H1 (cell line): ENCODE measurements at regions not wholly inside any gene's neighbourhood (a gene's known extent, or its start where the extent isn't known, plus 50 kb on each side); places are given as distances from the start of the nearest gene placed in this dataset.

Experiments
- BCL11A ChIP-seq, 2 experiments: IDR thresholded peaks; one replicate each; pipeline ENCODE4 v1.6.1; 2011; ENCODE audit warnings: low read depth in 2 of 2, low read length in 2 of 2, mild to moderate bottlenecking in 2 of 2
- EP300 ChIP-seq, 2 experiments: IDR thresholded peaks; 1 replicate in 1 of 2; 2 replicates in 1 of 2; pipeline ENCODE4 v1.6.1; 2011 to 2012; ENCODE audit warnings: low read depth in 2 of 2, low read length in 2 of 2, mild to moderate bottlenecking in 2 of 2, borderline replicate concordance in 1 of 2, inconsistent platforms in 1 of 2, moderate library complexity in 1 of 2
- EZH2 ChIP-seq: fragments of 200-600 bp; sonication (generic); IDR thresholded peaks from 2 replicates; pipeline ENCODE4 v1.7.1; 2012; ENCODE audit warnings: low read depth, mild to moderate bottlenecking, moderate library complexity, low read length, inconsistent platforms; ENCODE audit not compliant: severe bottlenecking
- GTF2F1 ChIP-seq: IDR thresholded peaks from 2 replicates; pipeline ENCODE4 v1.6.1; 2012; ENCODE audit warnings: low read depth, low read length, improper control_type of control experiment, borderline replicate concordance
- HDAC2 ChIP-seq, 2 experiments: fragments of 300-600 bp in 1 of 2; sonication (generic) in 1 of 2; IDR thresholded peaks; 2 replicates each; pipeline ENCODE4 v1.6.1; 2011 to 2012; ENCODE audit warnings: low read depth in 2 of 2, low read length in 2 of 2, mild to moderate bottlenecking in 2 of 2, moderate library complexity in 2 of 2, borderline replicate concordance in 1 of 2, inconsistent platforms in 1 of 2
- KDM1A ChIP-seq: fragments of 200-600, 300-600 bp; sonication (generic); IDR thresholded peaks from 2 replicates; pipeline ENCODE4 v1.7.1; 2016; ENCODE audit warnings: mild to moderate bottlenecking, low read length, borderline replicate concordance
- POLR2A ChIP-seq, 2 experiments: IDR thresholded peaks; 1 replicate in 1 of 2; 2 replicates in 1 of 2; pipeline ENCODE4 v1.6.1; 2011; ENCODE audit warnings: low read depth in 2 of 2, low read length in 2 of 2, mild to moderate bottlenecking in 2 of 2; ENCODE audit errors: control extremely low read depth in 1 of 2
- RAD21 ChIP-seq, 2 experiments: IDR thresholded peaks in 1 of 2; conservative IDR thresholded peaks in 1 of 2; 2 replicates each; pipeline ENCODE4 v1.6.1; 2011; ENCODE audit warnings: low read depth in 2 of 2, low read length in 2 of 2, improper control_type of control experiment in 1 of 2, inconsistent platforms in 1 of 2, mild to moderate bottlenecking in 1 of 2, moderate library complexity in 1 of 2
- SRF ChIP-seq: IDR thresholded peaks from 2 replicates; pipeline ENCODE4 v1.6.1; 2011; ENCODE audit warnings: mild to moderate bottlenecking, low read depth, low read length, moderate library complexity
- TCF12 ChIP-seq: IDR thresholded peaks from 2 replicates; pipeline ENCODE4 v1.6.1; 2011; ENCODE audit warnings: low read depth, mild to moderate bottlenecking, low read length
- YY1 ChIP-seq: IDR thresholded peaks from 2 replicates; pipeline ENCODE4 v1.6.1; 2011; ENCODE audit warnings: low read depth, mild to moderate bottlenecking, low read length
- ZNF274 ChIP-seq: IDR thresholded peaks from 2 replicates; pipeline ENCODE4 v1.7.0; 2012; ENCODE audit warnings: low read length, borderline replicate concordance; ENCODE audit errors: extremely low read depth
- TF ChIP-seq, protein P1 (sequence below), 3 experiments: IDR thresholded peaks; 1 replicate in 2 of 3; 2 replicates in 1 of 3; pipeline versions ENCODE4 v1.5.1 to v1.6.1; 2011; ENCODE audit warnings: low read length in 3 of 3, mild to moderate bottlenecking in 3 of 3, inconsistent platforms in 2 of 3, low read depth in 1 of 3, moderate library complexity in 1 of 3; ENCODE audit not compliant: insufficient read depth in 1 of 3; ENCODE audit errors: control extremely low read depth in 1 of 3

DNA sequence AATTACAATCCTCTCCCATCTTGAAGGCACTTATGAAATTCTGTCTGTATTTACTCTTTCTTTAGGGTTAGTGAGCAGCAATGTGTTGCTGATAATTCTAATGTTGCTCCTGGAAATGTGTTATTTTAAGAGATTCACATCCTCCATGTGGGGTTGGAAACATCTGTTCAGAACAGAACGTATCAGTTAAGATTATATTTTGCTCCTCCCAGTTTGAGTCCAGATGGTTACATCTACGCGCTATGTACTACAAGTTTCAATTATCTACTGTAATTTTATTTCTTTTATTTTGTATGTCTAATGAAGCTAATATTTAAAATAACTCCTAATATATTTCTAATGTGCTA lies 250.6 kb upstream of the KLF6 start:
- TF ChIP-seq EP300 (IDR thresholded peaks at IDR 0.05; ENCODE audit: borderline replicate concordance in 1 of 2, low read depth in 2 of 2, low read length in 2 of 2) (no peak), ZNF274 (no peak), RAD21 (IDR thresholded peaks at IDR 0.05 in 1 of 2, conservative IDR thresholded peaks at IDR 0.05 in 1 of 2; ENCODE audit: low read depth in 2 of 2, low read length in 2 of 2) (no peak), BCL11A (IDR thresholded peaks at IDR 0.05; ENCODE audit: low read depth in 2 of 2, low read length in 2 of 2) (no peak), YY1 (no peak), GTF2F1 (no peak), SRF (no peak), POLR2A (IDR thresholded peaks at IDR 0.05; ENCODE audit: control extremely low read depth in 1 of 2, low read depth in 2 of 2, low read length in 2 of 2) (no peak), KDM1A (no peak), HDAC2 (IDR thresholded peaks at IDR 0.05; ENCODE audit: borderline replicate concordance in 1 of 2, low read depth in 2 of 2, low read length in 2 of 2) (no peak), EZH2 (no peak), TCF12 (no peak)
- TF ChIP-seq, protein P1, sequence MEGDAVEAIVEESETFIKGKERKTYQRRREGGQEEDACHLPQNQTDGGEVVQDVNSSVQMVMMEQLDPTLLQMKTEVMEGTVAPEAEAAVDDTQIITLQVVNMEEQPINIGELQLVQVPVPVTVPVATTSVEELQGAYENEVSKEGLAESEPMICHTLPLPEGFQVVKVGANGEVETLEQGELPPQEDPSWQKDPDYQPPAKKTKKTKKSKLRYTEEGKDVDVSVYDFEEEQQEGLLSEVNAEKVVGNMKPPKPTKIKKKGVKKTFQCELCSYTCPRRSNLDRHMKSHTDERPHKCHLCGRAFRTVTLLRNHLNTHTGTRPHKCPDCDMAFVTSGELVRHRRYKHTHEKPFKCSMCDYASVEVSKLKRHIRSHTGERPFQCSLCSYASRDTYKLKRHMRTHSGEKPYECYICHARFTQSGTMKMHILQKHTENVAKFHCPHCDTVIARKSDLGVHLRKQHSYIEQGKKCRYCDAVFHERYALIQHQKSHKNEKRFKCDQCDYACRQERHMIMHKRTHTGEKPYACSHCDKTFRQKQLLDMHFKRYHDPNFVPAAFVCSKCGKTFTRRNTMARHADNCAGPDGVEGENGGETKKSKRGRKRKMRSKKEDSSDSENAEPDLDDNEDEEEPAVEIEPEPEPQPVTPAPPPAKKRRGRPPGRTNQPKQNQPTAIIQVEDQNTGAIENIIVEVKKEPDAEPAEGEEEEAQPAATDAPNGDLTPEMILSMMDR (IDR thresholded peaks at IDR 0.05; ENCODE audit: control extremely low read depth in 1 of 3, insufficient read depth in 1 of 3, low read depth in 1 of 3, low read length in 3 of 3) = no peak
